ENCODE measurements at regions not wholly inside any gene's neighbourhood (a gene's known extent, or its start where the extent isn't known, plus 50 kb on each side); places are given as distances from the start of the nearest gene placed in this dataset.
"Not testable (repeated sequence)": the region's sequence is repeated elsewhere in the genome, so short reads cannot be mapped to it uniquely, and the experiment has no call there.

GRCh38 chr16:7278636-7279035, 54.0 kb upstream of the RBFOX1 start:
- no peak for DNase-seq

- DNase-seq, result no peak
Observed at GRCh38 chr16:7272567-7273158, 60.0 kb upstream of the RBFOX1 start.

GRCh38 chr16:7271486-7271885, 61.2 kb upstream of the RBFOX1 start:
- no peak for DNase-seq

- DNase-seq, result no peak
Observed at GRCh38 chr16:7270823-7271222, 61.8 kb upstream of the RBFOX1 start.

GRCh38 chr16:7270006-7270405, 62.6 kb upstream of the RBFOX1 start:
- no peak for DNase-seq

GRCh38 chr16:7268182-7268581, 64.5 kb upstream of the RBFOX1 start:
- no peak for DNase-seq

- no peak for DNase-seq
Observed at GRCh38 chr16:7257016-7257415, 75.6 kb upstream of the RBFOX1 start.

GRCh38 chr16:7246578-7246977, 86.1 kb upstream of the RBFOX1 start:
- DNase-seq, result no peak

GRCh38 chr16:7239547-7239946, 93.1 kb upstream of the RBFOX1 start:
- no peak for DNase-seq

- no peak for DNase-seq
Observed at GRCh38 chr16:7236824-7237410, 95.7 kb upstream of the RBFOX1 start.

GRCh38 chr16:7233975-7234374, 98.7 kb upstream of the RBFOX1 start:
- no peak for DNase-seq

- DNase-seq, result no peak
Observed at GRCh38 chr16:7231762-7232161, 100.9 kb upstream of the RBFOX1 start.

- not testable (repeated sequence) for DNase-seq
Observed at GRCh38 chr16:7229433-7230218, 103.0 kb upstream of the RBFOX1 start.

GRCh38 chr16:7227229-7227721, 105.4 kb upstream of the RBFOX1 start:
- DNase-seq, result no peak

GRCh38 chr16:7221157-7221556, 111.5 kb upstream of the RBFOX1 start:
- DNase-seq, result no peak

- no peak for DNase-seq
Observed at GRCh38 chr16:7218936-7219335, 113.7 kb upstream of the RBFOX1 start.

- DNase-seq, result no peak
Observed at GRCh38 chr16:7217797-7218196, 114.8 kb upstream of the RBFOX1 start.

GRCh38 chr16:7216719-7217118, 115.9 kb upstream of the RBFOX1 start:
- no peak for DNase-seq

GRCh38 chr16:7211781-7212180, 120.9 kb upstream of the RBFOX1 start:
- DNase-seq, result no peak

GRCh38 chr16:7209598-7209997, 123.0 kb upstream of the RBFOX1 start:
- no peak for DNase-seq

- DNase-seq, result no peak
Observed at GRCh38 chr16:7206469-7206868, 126.2 kb upstream of the RBFOX1 start.

- DNase-seq, result no peak
Observed at GRCh38 chr16:7200320-7200719, 132.3 kb upstream of the RBFOX1 start.

- no peak for DNase-seq
Observed at GRCh38 chr16:7185689-7186088, 147.0 kb upstream of the RBFOX1 start.

- DNase-seq, result no peak
Observed at GRCh38 chr16:7185165-7185564, 147.5 kb upstream of the RBFOX1 start.

All from NCI-H2107 (cell line).